GM23248 (cell line): ENCODE measurements at regions not wholly inside any gene's neighbourhood (a gene's known extent, or its start where the extent isn't known, plus 50 kb on each side); places are given as distances from the start of the nearest gene placed in this dataset.

Experiments
- EZH2 ChIP-seq: fragments of 200-600 bp; sonication (generic); IDR thresholded peaks from 2 replicates; pipeline ENCODE4 v1.6.1; 2018; ENCODE audit warnings: antibody characterized with exemption, mild to moderate bottlenecking; ENCODE audit not compliant: insufficient read depth, poor library complexity, severe bottlenecking
- EZH2phosphoT487 ChIP-seq: fragments of 200-600 bp; sonication (generic); IDR thresholded peaks from 2 replicates; pipeline ENCODE4 v1.6.1; 2018; ENCODE audit warnings: antibody characterized with exemption, moderate library complexity, mild to moderate bottlenecking, low read depth; ENCODE audit not compliant: insufficient read depth

GRCh38 chr5:133793756-133794465 lies 174.5 kb downstream of the C5orf15 start:
- TF ChIP-seq EZH2: no peak
- no peak for TF ChIP-seq EZH2phosphoT487
